Loucy (cell line): ENCODE measurements at regions not wholly inside any gene's neighbourhood (a gene's known extent, or its start where the extent isn't known, plus 50 kb on each side); places are given as distances from the start of the nearest gene placed in this dataset.

Source experiments
- H2AFZ ChIP-seq: fragments of 200-600 bp; sonication (generic); 2 replicates; pipeline ENCODE4 v1.6.0; 2016; ENCODE audit warnings: antibody characterized with exemption, mild to moderate bottlenecking, low read length, moderate library complexity
- H3F3A ChIP-seq: fragments of 200-600 bp; 2 replicates; pipeline ENCODE4 v1.6.0; 2016; ENCODE audit warnings: antibody characterized with exemption, low read depth, mild to moderate bottlenecking
- H3K27me3 ChIP-seq: fragments of 200-600 bp; sonication (generic); 2 replicates; pipeline ENCODE4 v1.6.1; 2014; ENCODE audit warnings: low read length, mild to moderate bottlenecking; ENCODE audit not compliant: insufficient read depth, poor library complexity, severe bottlenecking
- H3K36me3 ChIP-seq: fragments of 200-600 bp; sonication (generic); 2 replicates; pipeline ENCODE4 v1.6.1; 2016; ENCODE audit warnings: low read length; ENCODE audit not compliant: insufficient read depth
- H3K4me1 ChIP-seq: fragments of 200-600 bp; sonication (generic); 2 replicates; pipeline ENCODE4 v1.5.1; 2014; ENCODE audit warnings: low read length, mild to moderate bottlenecking; ENCODE audit not compliant: insufficient read depth, poor library complexity, severe bottlenecking
- H3K4me2 ChIP-seq: fragments of 200-600 bp; sonication (generic); 2 replicates; pipeline ENCODE4 v1.6.0; 2014; ENCODE audit warnings: antibody characterized with exemption, low read length, low read depth, mild to moderate bottlenecking; ENCODE audit not compliant: poor library complexity, severe bottlenecking
- H3K4me3 ChIP-seq: fragments of 200-600 bp; sonication (generic); 2 replicates; pipeline ENCODE4 v1.5.1; 2014; ENCODE audit warnings: low read length, mild to moderate bottlenecking, mixed read lengths; ENCODE audit not compliant: poor library complexity, severe bottlenecking
- H3K79me2 ChIP-seq: fragments of 200-600 bp; sonication (generic); 2 replicates; pipeline ENCODE4 v1.6.1; 2014; ENCODE audit warnings: low read length; ENCODE audit not compliant: insufficient read depth
- H3K9ac ChIP-seq: fragments of 200-600 bp; sonication (generic); 2 replicates; pipeline ENCODE4 v1.6.0; 2014; ENCODE audit warnings: mild to moderate bottlenecking, low read depth, low read length, moderate library complexity; ENCODE audit not compliant: poor library complexity, severe bottlenecking
- H3K9me2 ChIP-seq: fragments of 200-600 bp; sonication (generic); replicated peaks from 2 replicates; pipeline ENCODE4 v1.6.1; 2016; ENCODE audit warnings: low read depth, low read length, mixed read lengths
- H3K9me3 ChIP-seq: fragments of 200-600 bp; sonication (generic); 2 replicates; pipeline ENCODE4 v1.6.1; 2014; ENCODE audit warnings: mild to moderate bottlenecking, antibody characterized with exemption, low read length, low read depth; ENCODE audit not compliant: insufficient read depth
- H4K20me1 ChIP-seq: fragments of 200-600 bp; sonication (generic); 2 replicates; pipeline ENCODE4 v1.6.0; 2014; ENCODE audit warnings: antibody characterized with exemption, low read length, mild to moderate bottlenecking; ENCODE audit not compliant: insufficient read depth, poor library complexity, severe bottlenecking
- EZH2phosphoT487 ChIP-seq: fragments of 200-600 bp; IDR thresholded peaks from 2 replicates; pipeline ENCODE4 v1.6.1; 2018; ENCODE audit warnings: antibody characterized with exemption, mild to moderate bottlenecking, moderate library complexity, borderline replicate concordance
- TF ChIP-seq, protein P1 (sequence below): fragments of 200-600 bp; sonication (generic); conservative IDR thresholded peaks from 2 replicates; pipeline ENCODE4 v1.5.1; 2014; ENCODE audit warnings: mild to moderate bottlenecking, antibody characterized with exemption, low read length

DNA sequence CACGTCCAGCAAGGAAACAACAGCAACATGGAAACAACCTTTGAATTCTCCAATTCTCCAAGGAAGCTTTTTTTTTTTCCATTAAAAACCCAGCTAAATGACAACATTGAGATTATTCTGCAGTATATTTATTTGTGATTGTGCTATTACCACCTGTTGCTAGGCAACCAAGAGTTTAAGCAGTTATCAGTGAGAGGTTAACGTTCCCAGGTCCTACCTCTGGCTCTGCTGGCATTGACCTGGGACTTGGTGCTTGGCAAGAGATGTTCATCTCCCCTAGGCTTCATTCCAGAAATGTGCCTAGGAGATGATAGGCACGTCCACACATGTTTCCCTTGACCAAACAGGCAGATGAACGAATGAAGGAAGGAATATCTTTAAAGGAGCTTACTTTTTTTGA is 157.0 kb downstream of the TDRD15 start:
- no peaks in the 10 kb centered on the region for H4K20me1 ChIP-seq
- TF ChIP-seq, protein P1, sequence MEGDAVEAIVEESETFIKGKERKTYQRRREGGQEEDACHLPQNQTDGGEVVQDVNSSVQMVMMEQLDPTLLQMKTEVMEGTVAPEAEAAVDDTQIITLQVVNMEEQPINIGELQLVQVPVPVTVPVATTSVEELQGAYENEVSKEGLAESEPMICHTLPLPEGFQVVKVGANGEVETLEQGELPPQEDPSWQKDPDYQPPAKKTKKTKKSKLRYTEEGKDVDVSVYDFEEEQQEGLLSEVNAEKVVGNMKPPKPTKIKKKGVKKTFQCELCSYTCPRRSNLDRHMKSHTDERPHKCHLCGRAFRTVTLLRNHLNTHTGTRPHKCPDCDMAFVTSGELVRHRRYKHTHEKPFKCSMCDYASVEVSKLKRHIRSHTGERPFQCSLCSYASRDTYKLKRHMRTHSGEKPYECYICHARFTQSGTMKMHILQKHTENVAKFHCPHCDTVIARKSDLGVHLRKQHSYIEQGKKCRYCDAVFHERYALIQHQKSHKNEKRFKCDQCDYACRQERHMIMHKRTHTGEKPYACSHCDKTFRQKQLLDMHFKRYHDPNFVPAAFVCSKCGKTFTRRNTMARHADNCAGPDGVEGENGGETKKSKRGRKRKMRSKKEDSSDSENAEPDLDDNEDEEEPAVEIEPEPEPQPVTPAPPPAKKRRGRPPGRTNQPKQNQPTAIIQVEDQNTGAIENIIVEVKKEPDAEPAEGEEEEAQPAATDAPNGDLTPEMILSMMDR: no peak
- no peak for TF ChIP-seq EZH2phosphoT487
- H3K4me1 ChIP-seq: no peaks in the 10 kb centered on the region
- H3K9me2 ChIP-seq: no peaks in the 10 kb centered on the region
- H3K9me3 ChIP-seq: no peaks in the 10 kb centered on the region
- no peaks in the 10 kb centered on the region for H3K79me2 ChIP-seq
- no peak overlapping the region for H3K4me2 ChIP-seq
- no peaks in the 10 kb centered on the region for H3F3A ChIP-seq
- no peaks in the 10 kb centered on the region for H3K36me3 ChIP-seq
- no peak overlapping the region for H3K9ac ChIP-seq
- no peak overlapping the region for H3K4me3 ChIP-seq
- no peak overlapping the region for H2AFZ ChIP-seq
- H3K27me3 ChIP-seq: no peaks in the 10 kb centered on the region

DNA sequence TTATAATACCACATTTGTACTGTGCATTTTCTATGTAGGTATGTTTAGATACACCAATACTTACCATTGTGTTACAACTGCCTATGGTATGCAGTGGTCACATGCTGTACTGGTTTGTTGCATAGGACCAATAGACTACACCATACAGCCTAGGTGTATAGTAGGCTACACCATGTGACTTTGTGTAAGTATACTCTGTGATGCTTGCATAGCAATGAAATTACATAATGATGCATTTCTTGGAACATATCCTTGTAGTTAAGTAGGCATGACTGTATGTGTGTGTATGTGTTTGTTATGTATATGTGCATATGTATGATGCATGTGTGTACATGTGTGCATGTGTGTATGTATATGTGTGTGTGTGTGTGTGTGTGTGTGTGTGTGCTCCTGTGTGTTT is 157.6 kb downstream of the TDRD15 start:
- Histone ChIP-seq H3K9me3 (no peaks in the 10 kb centered on the region), H3K4me1 (no peaks in the 10 kb centered on the region), H3K4me2 (no peak overlapping the region), H3K79me2 (no peaks in the 10 kb centered on the region), H3K36me3 (no peaks in the 10 kb centered on the region), H3F3A (no peaks in the 10 kb centered on the region), H3K9ac (no peak overlapping the region), H2AFZ (no peak overlapping the region), H3K4me3 (no peak overlapping the region), H4K20me1 (no peaks in the 10 kb centered on the region), H3K9me2 (no peaks in the 10 kb centered on the region), H3K27me3 (no peaks in the 10 kb centered on the region)
- TF ChIP-seq, protein P1: no peak
- no peak for TF ChIP-seq EZH2phosphoT487

DNA sequence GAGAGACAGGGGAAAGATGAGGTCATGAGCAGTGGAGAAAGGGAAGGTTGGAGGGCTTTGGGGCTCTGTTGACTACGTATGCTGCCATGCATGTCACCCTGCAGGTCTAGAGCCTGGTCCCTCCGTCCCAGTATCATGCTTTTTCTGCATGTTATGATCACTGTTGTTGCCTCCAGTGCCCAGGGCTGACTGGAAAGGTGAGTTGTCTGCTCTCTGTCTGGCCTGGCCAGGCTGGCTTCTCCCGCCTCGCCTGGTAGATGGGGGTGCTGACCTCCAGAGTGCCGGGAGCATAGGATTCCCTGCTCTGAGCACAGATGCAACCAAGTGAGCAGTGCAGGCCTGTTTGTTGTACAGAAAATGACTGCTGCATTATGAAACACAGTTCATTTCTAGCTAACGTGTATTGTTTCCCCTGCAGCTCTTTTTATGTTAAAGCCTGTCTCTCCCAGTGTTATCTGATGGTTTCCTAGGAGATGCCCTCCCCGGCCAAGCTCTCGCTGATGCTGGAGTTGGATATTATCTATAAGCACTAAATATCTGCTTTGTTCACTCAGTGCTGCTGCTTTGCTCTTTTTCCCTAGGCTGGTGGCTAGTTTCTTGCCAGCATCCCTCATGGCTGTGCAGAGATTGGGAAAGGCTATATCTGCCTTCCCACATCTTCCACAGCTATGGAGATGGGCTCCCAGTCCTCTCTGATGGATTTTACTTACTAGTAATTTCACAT is 158.2 kb downstream of the TDRD15 start:
- no peaks in the 10 kb centered on the region for H3K36me3 ChIP-seq
- no peaks in the 10 kb centered on the region for H3K27me3 ChIP-seq
- H3K9me3 ChIP-seq: no peaks in the 10 kb centered on the region
- H4K20me1 ChIP-seq: no peaks in the 10 kb centered on the region
- H3K79me2 ChIP-seq: no peaks in the 10 kb centered on the region
- H3K4me2 ChIP-seq: no peak overlapping the region
- no peaks in the 10 kb centered on the region for H3F3A ChIP-seq
- H3K4me3 ChIP-seq: no peak overlapping the region
- no peaks in the 10 kb centered on the region for H3K4me1 ChIP-seq
- TF ChIP-seq, protein P1: no peak
- TF ChIP-seq EZH2phosphoT487: no peak
- H3K9me2 ChIP-seq: no peaks in the 10 kb centered on the region
- no peak overlapping the region for H3K9ac ChIP-seq
- H2AFZ ChIP-seq: no peak overlapping the region
